Chondrocyte (in vitro differentiated cells): ENCODE measurements at regions not wholly inside any gene's neighbourhood (a gene's known extent, or its start where the extent isn't known, plus 50 kb on each side); places are given as distances from the start of the nearest gene placed in this dataset.

Experiments used
- DNase-seq: peaks from one replicate; pipeline ENCODE4 v3.0.0; 2021; ENCODE audit warnings: mixed read lengths, low spot score
- H3K27ac Mint-ChIP-seq: one replicate; pipeline ENCODE4 v1.8.0; 2021; ENCODE audit warnings: mild to moderate bottlenecking, moderate library complexity, mixed read lengths; ENCODE audit not compliant: unreplicated experiment
- H3K27me3 Mint-ChIP-seq: 2 replicates; pipeline ENCODE4 v1.8.0; 2021; ENCODE audit warnings: low read depth, mixed read lengths
- H3K36me3 Mint-ChIP-seq: 2 replicates; pipeline ENCODE4 v1.8.0; 2021; ENCODE audit warnings: low read depth, mixed read lengths
- H3K4me1 Mint-ChIP-seq: 2 replicates; pipeline ENCODE4 v1.8.0; 2021; ENCODE audit warnings: low read depth, mild to moderate bottlenecking, mixed read lengths
- H3K4me3 Mint-ChIP-seq: one replicate; pipeline ENCODE4 v1.8.0; 2021; ENCODE audit warnings: mild to moderate bottlenecking, moderate library complexity, mixed read lengths; ENCODE audit not compliant: unreplicated experiment
- H3K9me3 Mint-ChIP-seq: 2 replicates; pipeline ENCODE4 v1.8.0; 2021; ENCODE audit warnings: low read depth, mixed read lengths
- TF ChIP-seq, protein P1 (sequence below): fragments of 200-600 bp; sonication (generic); IDR thresholded peaks from 2 replicates; pipeline ENCODE4 v1.5.0; 2021; ENCODE audit warnings: antibody characterized with exemption, mild to moderate bottlenecking, moderate library complexity

DNA sequence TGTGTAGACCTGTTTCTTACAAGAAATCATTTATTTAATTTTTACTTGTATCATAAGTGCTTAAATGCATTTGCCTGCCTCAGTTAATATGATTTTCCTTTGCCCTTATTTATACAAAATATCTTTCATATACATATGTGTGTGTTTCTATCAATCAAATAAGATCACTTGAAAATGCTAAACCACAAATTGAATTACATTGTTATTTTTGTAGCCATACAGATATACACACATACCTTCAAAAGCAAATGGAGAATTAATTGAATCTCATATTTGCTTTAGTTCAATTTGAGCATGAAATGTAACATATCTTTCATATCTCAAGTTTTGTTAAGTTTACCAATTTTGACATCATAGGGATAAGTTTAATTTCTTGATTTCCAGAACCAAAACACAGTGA lies 755.8 kb upstream of the PIK3C3 start:
- peaks cover under 1% of the 10 kb centered on the region for H3K36me3 Mint-ChIP-seq
- no peak overlapping the region for H3K4me3 Mint-ChIP-seq
- H3K9me3 Mint-ChIP-seq, result peaks cover 10% of the 10 kb centered on the region
- no peak overlapping the region for H3K27ac Mint-ChIP-seq
- TF ChIP-seq, protein P1, sequence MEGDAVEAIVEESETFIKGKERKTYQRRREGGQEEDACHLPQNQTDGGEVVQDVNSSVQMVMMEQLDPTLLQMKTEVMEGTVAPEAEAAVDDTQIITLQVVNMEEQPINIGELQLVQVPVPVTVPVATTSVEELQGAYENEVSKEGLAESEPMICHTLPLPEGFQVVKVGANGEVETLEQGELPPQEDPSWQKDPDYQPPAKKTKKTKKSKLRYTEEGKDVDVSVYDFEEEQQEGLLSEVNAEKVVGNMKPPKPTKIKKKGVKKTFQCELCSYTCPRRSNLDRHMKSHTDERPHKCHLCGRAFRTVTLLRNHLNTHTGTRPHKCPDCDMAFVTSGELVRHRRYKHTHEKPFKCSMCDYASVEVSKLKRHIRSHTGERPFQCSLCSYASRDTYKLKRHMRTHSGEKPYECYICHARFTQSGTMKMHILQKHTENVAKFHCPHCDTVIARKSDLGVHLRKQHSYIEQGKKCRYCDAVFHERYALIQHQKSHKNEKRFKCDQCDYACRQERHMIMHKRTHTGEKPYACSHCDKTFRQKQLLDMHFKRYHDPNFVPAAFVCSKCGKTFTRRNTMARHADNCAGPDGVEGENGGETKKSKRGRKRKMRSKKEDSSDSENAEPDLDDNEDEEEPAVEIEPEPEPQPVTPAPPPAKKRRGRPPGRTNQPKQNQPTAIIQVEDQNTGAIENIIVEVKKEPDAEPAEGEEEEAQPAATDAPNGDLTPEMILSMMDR, result no peak
- DNase-seq, result no peak
- no peaks in the 10 kb centered on the region for H3K27me3 Mint-ChIP-seq
- no peaks in the 10 kb centered on the region for H3K4me1 Mint-ChIP-seq

- H3K4me3 Mint-ChIP-seq, result no peak overlapping the region
- H3K4me1 Mint-ChIP-seq, result no peaks in the 10 kb centered on the region
- TF ChIP-seq, protein P1, result no peak
- no peaks in the 10 kb centered on the region for H3K27me3 Mint-ChIP-seq
- peaks cover 19% of the 10 kb centered on the region for H3K9me3 Mint-ChIP-seq
- no peak for DNase-seq
- H3K36me3 Mint-ChIP-seq, result peaks cover 5% of the 10 kb centered on the region
- H3K27ac Mint-ChIP-seq, result no peak overlapping the region
Measured at GRCh38 chr18:41197967-41198366, 757.1 kb upstream of the PIK3C3 start.

GRCh38 chr18:41170346-41170745 lies 784.7 kb upstream of the PIK3C3 start:
- H3K27ac Mint-ChIP-seq, result no peak overlapping the region
- H3K9me3 Mint-ChIP-seq, result no peaks in the 10 kb centered on the region
- H3K36me3 Mint-ChIP-seq, result no peaks in the 10 kb centered on the region
- no peak overlapping the region for H3K4me3 Mint-ChIP-seq
- H3K27me3 Mint-ChIP-seq, result no peaks in the 10 kb centered on the region
- TF ChIP-seq, protein P1, result no peak
- DNase-seq, result no peak
- H3K4me1 Mint-ChIP-seq, result peaks cover 3% of the 10 kb centered on the region

DNA sequence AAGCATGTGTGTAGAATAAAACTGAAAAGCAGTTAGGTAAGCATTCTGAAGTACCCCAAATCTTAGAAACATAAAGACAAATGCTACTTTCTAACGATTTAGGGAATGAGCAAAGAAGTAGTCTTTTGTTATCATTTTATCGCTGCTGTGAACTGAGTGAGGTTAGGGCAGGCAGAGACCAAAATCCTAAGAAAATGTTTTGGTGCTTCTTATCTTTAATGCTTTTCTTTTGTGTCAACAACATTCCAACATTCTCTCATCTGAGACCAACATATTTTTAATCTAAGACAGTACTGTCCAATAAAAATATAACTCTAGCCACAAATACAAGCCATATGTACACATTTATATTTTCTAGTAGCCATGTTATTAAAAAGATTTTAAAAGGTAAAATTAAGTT lies 789.4 kb upstream of the PIK3C3 start:
- DNase-seq, result no peak
- no peak overlapping the region for H3K4me3 Mint-ChIP-seq
- peaks cover 3% of the 10 kb centered on the region for H3K4me1 Mint-ChIP-seq
- H3K27ac Mint-ChIP-seq, result no peak overlapping the region
- TF ChIP-seq, protein P1, result no peak
- no peaks in the 10 kb centered on the region for H3K9me3 Mint-ChIP-seq
- H3K36me3 Mint-ChIP-seq, result no peaks in the 10 kb centered on the region
- peaks cover 3% of the 10 kb centered on the region for H3K27me3 Mint-ChIP-seq

DNA sequence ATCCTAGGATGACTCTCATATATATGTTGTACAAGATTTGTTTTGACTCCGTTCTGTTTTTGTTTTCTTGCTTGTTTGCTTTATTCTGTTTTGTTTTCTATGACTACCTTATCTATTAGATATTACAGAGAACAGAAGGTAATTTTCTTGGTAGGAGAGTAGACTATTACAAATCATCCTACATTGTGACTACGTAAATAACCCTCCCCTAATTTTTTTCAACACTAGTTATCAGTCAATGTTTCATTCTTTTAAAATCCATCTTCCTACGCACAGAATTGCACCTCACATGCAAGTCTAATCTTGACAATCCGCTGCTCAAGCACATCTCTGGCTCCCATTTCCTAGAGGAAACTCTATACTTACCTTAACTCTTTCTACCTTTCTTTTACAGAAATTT lies 792.3 kb upstream of the PIK3C3 start:
- Mint-ChIP-seq H3K4me3 (no peak overlapping the region), H3K9me3 (no peaks in the 10 kb centered on the region), H3K4me1 (peaks cover 3% of the 10 kb centered on the region), H3K36me3 (no peaks in the 10 kb centered on the region), H3K27me3 (peaks cover 3% of the 10 kb centered on the region), H3K27ac (no peak overlapping the region)
- no peak for DNase-seq
- TF ChIP-seq, protein P1, result no peak
